Right renal pelvis (tissue), 4 donors: ENCODE measurements at regions not wholly inside any gene's neighbourhood (a gene's known extent, or its start where the extent isn't known, plus 50 kb on each side); places are given as distances from the start of the nearest gene placed in this dataset.

Experiments used
- DNase-seq, 4 donors: peaks; one replicate each; pipeline ENCODE4 v3.0.0-alpha.2; 2013; ENCODE audit warnings: low read depth in 4 of 4, low spot score in 3 of 4, missing footprints in 1 of 4

DNA sequence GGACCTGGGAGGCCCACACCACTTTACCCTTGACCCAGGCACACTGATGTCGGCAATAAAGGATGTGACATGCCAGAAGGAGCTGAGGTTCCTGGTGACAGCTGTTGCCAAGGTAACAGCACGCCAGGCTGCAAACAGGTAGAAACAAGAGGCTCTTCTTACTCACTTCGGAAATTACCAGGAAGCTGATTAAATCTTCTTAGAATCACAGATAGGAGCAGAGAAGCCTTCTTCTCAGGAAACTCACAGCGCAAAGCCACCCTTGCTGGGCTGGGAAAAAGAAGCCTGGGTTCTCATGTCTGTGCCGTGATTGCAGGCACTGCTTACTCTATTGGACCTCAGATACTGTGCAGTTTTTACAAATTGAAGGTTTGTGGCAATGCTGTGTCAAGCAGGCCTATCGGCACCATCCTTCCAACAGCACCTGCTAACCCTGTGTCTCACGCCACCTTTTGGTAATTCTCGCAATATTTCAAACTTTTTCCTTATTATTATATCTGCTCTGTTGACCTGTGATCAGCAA is 61.0 kb upstream of the TAF1B start:
- no peak for DNase-seq

DNA sequence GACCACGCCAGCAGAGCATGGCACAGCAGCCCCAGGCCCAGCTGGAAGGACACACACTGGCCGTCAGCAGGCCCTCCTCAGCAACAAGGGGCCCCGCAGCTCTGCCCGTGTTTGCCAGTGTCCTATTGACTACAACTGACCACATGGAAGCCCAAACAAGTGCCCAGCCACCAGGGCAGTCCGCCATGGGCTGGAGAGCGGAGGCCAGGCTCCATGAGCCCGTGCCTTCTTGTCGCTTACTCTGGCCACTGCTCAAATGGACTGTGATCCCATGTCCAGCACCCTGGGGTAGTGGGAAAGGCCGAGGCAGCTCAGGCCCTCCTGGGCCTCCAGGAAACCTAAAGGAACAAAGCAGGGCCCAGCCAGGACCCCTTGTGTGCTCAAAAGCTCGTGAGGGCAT is 53.9 kb upstream of the TAF1B start:
- no peak for DNase-seq

DNA sequence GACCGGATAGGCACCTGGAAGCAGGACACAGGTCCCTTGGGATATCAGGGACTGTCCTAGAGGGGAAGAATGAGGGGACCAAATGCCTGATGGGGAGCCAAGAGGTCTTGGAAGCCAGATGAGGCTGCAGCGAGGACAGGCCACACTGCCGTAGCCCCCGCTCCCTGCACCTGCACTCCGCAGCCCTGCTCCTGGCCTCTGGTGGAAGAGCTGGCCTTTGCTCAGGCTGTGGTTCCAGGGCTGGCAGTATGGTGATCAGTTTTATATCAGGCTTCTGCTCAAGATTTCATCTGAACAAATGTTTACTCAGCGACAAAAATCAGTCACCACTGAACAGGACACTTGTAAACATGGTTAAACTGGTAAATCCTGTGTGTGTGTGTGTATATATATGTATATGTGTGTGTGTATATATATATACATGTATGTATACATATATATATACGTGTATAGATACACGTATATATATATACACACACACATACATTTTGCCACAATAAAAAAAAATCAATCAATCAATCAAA is 52.5 kb upstream of the TAF1B start:
- no peak for DNase-seq

DNA sequence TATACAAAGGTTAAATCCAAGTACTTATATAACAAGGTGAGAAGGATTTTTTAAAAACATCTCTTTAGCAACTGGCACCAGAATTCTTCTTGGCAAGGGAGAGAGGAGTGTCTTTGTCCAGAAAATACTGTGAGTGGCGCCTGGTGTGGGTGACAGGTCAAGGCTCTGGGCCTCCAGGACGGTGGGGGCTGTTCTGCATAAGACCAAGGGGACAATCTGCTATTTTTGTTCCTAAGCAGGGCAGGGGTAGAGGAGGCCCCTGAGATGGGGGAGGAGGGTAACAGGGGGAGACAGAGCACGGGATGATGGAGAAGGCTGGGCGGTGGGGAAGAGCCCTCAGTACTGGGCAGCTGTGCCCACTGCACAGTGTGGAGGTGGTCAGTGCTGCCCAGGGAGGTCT is 51.6 kb upstream of the TAF1B start:
- no peak for DNase-seq

DNA sequence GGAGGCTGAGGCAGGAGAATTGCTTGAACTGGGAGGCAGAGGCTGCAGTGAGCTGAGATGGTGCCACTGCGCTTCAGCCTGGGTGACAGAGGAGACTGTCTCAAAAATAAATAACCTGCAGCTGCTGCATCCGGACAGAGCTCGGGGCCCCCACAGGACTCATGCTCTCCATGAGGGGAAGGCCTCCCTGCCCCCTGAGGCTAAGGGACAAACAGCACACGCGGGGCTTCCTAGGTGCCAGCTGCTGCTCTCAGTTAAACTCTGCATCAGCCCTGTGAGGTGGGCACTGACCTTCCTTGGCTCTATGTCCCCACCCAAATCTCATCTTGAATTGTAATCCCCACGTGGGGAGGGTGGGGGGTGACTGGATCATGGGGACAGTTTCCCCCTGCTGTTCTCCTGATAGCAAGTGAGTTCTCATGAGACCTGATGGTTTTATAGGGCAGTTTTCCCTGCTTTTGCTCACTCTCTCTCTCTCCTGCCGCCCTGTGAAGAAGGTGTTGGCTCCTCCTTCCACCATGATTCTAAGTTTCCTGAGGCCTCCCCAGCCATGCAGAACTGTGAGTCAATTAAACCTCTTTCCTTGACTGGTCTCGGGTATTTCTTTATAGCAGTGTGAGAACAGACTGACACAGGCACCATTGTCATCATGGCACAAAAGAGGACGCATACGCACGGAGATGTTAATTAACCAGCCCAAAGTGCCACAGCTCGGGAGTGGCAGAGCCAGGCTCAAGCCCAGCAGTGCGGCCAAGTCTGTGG is 49.9 kb upstream of the TAF1B start:
- DNase-seq, result no peak
